AG04449 (cell line): ENCODE measurements at regions not wholly inside any gene's neighbourhood (a gene's known extent, or its start where the extent isn't known, plus 50 kb on each side); places are given as distances from the start of the nearest gene placed in this dataset.
A peak's percentile ranks its signal among the peaks of the same experiment; 100 is the strongest.
"Not testable (repeated sequence)": the region's sequence is repeated elsewhere in the genome, so short reads cannot be mapped to it uniquely, and the experiment has no call there.

Experiments
- CTCF ChIA-PET: fragments of 350-600 bp; formaldehyde crosslinking; extraction: SDS; loops from one replicate; lab custom pipeline; 2021; ENCODE audit warnings: antibody characterized with exemption; lab: Yijun Ruan, JAX
- POLR2A ChIA-PET: fragments of 400-600, 350-600 bp; formaldehyde crosslinking; extraction: SDS; loops from one replicate; lab custom pipeline; 2020; ENCODE audit warnings: antibody characterized with exemption, inconsistent platforms; lab: Yijun Ruan, JAX
- DNase-seq: peaks from one replicate; pipeline ENCODE4 v3.0.0-alpha.2; 2010; ENCODE audit warnings: low read depth, low spot score
- H3K4me3 ChIP-seq: 2 replicates; pipeline ENCODE4 v1.5.1; 2011; ENCODE audit warnings: low read depth, mild to moderate bottlenecking, control low read depth, low read length
- TF ChIP-seq, protein P1 (sequence below): IDR thresholded peaks from one replicate; pipeline ENCODE4 v1.5.1; 2011; ENCODE audit warnings: mild to moderate bottlenecking, moderate library complexity, low read length, control low read depth, inconsistent platforms; ENCODE audit not compliant: insufficient read depth; ENCODE audit errors: missing control alignments

DNA sequence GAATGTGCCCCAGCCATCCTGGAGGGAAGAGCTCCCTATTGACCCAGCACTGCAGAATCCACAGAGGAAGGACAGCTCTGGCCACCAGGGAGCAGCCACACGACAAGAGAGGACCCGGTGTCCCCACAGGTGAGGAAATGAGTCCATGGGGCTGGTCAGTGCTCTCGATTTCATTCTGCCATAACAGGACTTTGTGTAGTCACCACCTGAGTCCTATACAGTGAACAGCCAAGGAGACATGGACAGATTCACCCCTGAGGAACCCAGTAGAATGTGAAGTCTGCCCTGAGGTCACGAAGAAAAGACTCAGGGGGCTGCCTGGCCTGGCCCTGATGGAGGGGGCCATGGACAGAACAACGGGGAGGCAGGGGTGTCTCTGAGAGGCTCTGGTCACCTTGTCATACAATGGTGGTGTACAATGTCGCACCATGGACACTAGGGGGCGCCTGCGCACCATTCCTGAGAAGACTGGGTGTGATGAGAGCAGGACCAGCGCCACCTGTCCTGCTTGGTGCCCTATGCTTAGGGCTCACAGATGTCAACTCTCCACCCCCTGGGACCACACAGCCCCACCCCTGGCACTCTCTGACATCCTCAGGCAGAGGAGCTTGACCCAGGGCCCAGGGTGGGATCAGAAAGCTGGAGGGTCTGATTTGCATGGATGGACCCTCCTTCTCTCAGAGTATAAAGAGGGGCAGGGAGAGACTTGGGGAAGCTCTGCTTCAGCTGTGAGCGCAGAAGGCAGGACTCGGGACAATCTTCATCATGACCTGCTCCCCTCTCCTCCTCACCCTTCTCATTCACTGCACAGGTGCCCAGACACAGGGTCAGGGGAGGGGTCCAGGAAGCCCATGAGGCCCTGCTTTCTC, 77.4 kb downstream of the VPREB1 start:
- CTCF ChIA-PET, result interaction anchor here (0.6 to 2.6 kb wide), 15 partner anchors 8 to 120 kb away, joined by 3 to 14 read pairs (median 3); no protein-coding TSS in a partner anchor
- POLR2A ChIA-PET, DNase-seq: not testable (repeated sequence)

DNA sequence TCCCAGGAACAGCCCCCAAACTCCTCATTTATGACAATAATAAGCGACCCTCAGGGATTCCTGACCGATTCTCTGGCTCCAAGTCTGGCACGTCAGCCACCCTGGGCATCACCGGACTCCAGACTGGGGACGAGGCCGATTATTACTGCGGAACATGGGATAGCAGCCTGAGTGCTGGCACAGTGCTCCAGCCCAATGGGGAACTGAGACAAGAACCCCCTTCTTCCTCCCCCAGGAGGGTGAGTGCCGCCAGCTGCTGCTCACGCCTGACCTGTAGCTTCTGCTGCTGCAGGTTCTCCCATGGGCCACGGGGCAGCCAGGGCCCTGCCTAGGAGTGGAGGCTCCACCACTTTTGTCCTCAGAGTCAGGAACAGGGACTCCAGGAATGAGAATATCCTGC, 78.2 kb downstream of the VPREB1 start:
- no peak for DNase-seq
- TF ChIP-seq, protein P1, sequence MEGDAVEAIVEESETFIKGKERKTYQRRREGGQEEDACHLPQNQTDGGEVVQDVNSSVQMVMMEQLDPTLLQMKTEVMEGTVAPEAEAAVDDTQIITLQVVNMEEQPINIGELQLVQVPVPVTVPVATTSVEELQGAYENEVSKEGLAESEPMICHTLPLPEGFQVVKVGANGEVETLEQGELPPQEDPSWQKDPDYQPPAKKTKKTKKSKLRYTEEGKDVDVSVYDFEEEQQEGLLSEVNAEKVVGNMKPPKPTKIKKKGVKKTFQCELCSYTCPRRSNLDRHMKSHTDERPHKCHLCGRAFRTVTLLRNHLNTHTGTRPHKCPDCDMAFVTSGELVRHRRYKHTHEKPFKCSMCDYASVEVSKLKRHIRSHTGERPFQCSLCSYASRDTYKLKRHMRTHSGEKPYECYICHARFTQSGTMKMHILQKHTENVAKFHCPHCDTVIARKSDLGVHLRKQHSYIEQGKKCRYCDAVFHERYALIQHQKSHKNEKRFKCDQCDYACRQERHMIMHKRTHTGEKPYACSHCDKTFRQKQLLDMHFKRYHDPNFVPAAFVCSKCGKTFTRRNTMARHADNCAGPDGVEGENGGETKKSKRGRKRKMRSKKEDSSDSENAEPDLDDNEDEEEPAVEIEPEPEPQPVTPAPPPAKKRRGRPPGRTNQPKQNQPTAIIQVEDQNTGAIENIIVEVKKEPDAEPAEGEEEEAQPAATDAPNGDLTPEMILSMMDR, result no peak
- POLR2A ChIA-PET, result no interaction called here
- CTCF ChIA-PET, result interaction anchor here (1.1 to 1.6 kb wide), 2 partner anchors 11 to 115 kb away, joined by 5 to 8 read pairs; no protein-coding TSS in a partner anchor
- no peak overlapping the region for H3K4me3 ChIP-seq

More for the DNA sequence above, 77.4 kb downstream of the VPREB1 start:
- H3K4me3 ChIP-seq, result not testable (repeated sequence)
- TF ChIP-seq, protein P1, result peak; percentile 84

- TF ChIP-seq, protein P1, result no peak
- no peak for DNase-seq
- CTCF ChIA-PET, result interaction anchor here (1.6 kb wide), 1 partner anchor 126 kb away, joined by 5 read pairs; no protein-coding TSS in a partner anchor
- no peak overlapping the region for H3K4me3 ChIP-seq
- POLR2A ChIA-PET, result no interaction called here
Observed at GRCh38 chr22:22327723-22328122, 83.1 kb downstream of the VPREB1 start.

DNA sequence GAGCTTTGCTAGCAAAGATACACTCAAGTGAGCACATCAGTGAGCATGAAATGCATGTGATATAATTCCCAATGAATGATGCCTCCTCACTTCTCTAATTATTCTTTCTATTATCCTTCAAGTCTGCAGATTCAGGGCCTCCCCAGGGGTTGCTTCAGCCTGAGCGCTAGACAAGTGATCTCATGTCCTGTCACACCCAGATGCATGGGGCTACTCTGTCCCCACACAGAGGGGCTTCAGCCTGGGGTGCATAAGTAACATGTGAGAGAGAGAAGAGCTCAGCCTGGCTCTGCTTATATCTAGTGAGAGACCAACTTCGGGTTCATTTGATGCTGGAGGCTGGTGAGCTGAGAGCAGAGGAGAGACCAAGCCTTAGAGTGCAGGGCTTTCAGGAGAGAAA, 85.2 kb downstream of the VPREB1 start:
- POLR2A ChIA-PET, result no interaction called here
- no peak overlapping the region for H3K4me3 ChIP-seq
- DNase-seq, result no peak
- CTCF ChIA-PET, result interaction anchor here (1.1 to 2.5 kb wide), 3 partner anchors 9 to 21 kb away, joined by 3 to 14 read pairs (median 5); no protein-coding TSS in a partner anchor
- TF ChIP-seq, protein P1, result no peak

DNA sequence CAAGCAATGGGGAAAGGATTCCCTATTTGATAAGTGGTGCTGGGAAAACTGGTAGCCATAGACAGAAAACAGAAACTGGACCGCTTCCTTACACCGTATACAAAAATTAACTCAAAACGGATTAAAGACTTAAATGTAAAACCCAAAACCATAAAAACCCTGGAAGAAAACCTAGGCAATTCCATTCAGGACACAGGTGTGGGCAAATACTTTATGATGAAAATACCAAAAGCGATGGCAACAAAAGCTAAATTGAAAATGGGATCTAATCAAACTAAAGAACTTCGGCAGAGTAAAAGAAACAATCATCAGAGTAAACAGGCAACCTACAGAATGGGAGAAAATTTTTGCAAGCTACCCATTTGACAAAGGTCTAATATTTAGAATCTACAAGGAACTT, 91.1 kb downstream of the VPREB1 start:
- CTCF ChIA-PET, POLR2A ChIA-PET: not testable (repeated sequence)

DNA sequence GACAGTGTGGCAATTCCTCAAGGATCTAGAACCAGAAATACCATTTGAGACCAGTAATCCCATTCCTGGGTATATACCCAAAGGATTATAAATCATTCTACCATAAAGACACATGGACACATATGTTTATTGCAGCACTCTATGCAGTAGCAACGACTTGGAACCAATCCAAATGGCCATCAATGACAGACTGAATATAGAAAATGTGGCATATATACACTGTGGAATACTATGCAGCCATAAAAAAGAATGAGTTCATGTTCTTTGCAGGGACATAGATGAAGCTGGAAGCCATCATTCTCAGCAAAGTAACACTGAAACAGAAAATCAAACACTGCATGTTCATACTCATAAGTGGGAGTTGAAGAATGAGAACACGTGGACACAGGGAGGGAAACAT, 91.7 kb downstream of the VPREB1 start:
- DNase-seq, H3K4me3 ChIP-seq, POLR2A ChIA-PET, CTCF ChIA-PET: not testable (repeated sequence)

More for the DNA sequence above, 91.1 kb downstream of the VPREB1 start:
- DNase-seq, H3K4me3 ChIP-seq: not testable (repeated sequence)

- CTCF ChIA-PET, DNase-seq, POLR2A ChIA-PET, H3K4me3 ChIP-seq: not testable (repeated sequence)
Observed at GRCh38 chr22:22338778-22339177, 94.2 kb downstream of the VPREB1 start.
